ENCODE measurements at regions not wholly inside any gene's neighbourhood (a gene's known extent, or its start where the extent isn't known, plus 50 kb on each side); places are given as distances from the start of the nearest gene placed in this dataset.
A peak's percentile ranks its signal among the peaks of the same experiment; 100 is the strongest.

DNA sequence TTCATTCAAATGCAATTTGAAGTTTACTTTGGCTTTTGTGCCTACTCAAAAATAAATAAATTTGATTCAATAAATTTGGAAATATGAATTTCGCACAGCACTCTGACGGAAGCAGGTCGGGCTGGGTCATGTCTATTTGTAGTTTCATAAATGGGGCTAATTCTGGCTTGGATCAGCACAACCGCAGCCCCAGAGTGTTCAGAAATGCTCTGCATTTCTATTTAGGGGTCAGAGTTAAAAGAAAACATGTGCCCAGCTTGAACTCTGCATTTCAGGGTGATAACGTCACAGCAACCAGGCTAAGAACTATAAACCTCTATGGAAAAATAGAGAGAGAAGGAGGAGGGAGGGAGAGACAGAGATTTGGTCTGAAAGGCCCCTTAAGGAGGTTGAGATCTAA, 480.9 kb upstream of the NOX3 start:
- Histone ChIP-seq H3K27me3 (no peaks in the 10 kb centered on the region), H3K36me3 (no peaks in the 10 kb centered on the region), H3K4me3 (no peak overlapping the region), H3K9me3 (no peaks in the 10 kb centered on the region), H3K4me1 (no peaks in the 10 kb centered on the region), H3K27ac (no peak overlapping the region)
- TF ChIP-seq POLR2A (IDR thresholded peaks at IDR 0.05): no peak
- intact Hi-C loops (cut with DNase I; ENCODE audit: low total_unique reads): no loop called here
- no peak for DNase-seq (ENCODE audit: low spot score in 2 of 2)

DNA sequence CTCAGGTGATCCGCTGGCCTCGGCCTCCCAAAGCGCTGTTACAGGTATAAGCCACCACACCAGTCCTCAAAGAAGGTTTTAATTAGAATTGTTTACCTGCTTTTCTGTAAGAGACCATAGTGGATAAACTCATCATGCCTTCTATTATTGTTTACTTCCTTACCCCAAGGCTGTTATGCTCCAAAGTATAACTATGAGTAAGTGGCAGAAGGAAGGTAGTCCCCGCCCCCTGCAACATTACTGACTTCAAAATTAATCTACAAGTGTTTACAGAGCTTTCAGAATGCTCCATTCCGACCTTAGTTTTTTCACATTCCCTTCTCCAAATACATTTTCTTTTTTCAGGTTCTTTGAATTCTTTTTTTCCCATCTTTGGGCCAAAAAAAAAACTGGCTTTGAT, 480.5 kb upstream of the NOX3 start:
- Histone ChIP-seq H3K4me3 (no peak overlapping the region), H3K36me3 (no peaks in the 10 kb centered on the region), H3K27ac (no peak overlapping the region), H3K9me3 (no peaks in the 10 kb centered on the region), H3K27me3 (no peaks in the 10 kb centered on the region), H3K4me1 (no peaks in the 10 kb centered on the region)
- intact Hi-C loops (cut with DNase I; ENCODE audit: low total_unique reads): no loop called here
- DNase-seq (ENCODE audit: low spot score in 2 of 2): no peak
- TF ChIP-seq POLR2AphosphoS5 (IDR thresholded peaks at IDR 0.05) (no peak), POLR2A (IDR thresholded peaks at IDR 0.05) (no peak)
- TF ChIP-seq, protein P1, sequence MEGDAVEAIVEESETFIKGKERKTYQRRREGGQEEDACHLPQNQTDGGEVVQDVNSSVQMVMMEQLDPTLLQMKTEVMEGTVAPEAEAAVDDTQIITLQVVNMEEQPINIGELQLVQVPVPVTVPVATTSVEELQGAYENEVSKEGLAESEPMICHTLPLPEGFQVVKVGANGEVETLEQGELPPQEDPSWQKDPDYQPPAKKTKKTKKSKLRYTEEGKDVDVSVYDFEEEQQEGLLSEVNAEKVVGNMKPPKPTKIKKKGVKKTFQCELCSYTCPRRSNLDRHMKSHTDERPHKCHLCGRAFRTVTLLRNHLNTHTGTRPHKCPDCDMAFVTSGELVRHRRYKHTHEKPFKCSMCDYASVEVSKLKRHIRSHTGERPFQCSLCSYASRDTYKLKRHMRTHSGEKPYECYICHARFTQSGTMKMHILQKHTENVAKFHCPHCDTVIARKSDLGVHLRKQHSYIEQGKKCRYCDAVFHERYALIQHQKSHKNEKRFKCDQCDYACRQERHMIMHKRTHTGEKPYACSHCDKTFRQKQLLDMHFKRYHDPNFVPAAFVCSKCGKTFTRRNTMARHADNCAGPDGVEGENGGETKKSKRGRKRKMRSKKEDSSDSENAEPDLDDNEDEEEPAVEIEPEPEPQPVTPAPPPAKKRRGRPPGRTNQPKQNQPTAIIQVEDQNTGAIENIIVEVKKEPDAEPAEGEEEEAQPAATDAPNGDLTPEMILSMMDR (IDR thresholded peaks at IDR 0.05): no peak

DNA sequence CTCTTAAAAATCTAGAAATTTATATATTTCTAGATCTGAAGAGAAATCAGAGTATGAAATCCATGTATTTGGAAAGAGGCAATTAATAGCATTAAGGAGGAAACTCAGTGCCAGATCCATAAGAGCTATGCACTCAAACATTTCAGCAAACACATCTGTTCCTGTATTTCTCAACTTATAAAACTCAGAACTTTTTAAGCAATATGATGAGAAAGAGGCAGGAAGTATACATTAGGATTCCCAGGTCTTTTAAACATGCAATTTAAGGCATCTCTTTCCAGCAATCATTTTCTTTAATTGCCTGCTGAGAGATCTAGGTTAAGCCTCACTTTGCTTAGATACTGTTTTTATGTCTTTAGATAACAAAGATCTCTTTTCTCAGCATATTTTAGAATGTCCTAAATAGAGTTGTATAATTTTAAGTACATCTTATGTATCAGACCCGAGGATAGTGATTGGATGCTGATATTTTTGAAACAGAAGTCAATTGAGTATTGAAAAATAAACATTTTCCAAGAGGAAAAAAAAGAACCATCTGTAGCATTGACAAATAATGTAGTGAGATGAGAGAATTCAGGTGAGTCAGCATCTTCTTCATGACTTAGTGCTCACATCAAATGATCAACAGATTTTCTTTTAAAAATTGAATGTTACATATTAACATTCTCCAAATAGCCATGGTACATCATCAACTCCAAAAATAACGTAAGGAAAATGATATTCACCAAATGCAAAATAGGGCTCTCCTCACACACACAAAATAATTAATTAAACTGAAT, 461.4 kb upstream of the NOX3 start:
- TF ChIP-seq, protein P1 (IDR thresholded peaks at IDR 0.05): no peak
- no peak for TF ChIP-seq POLR2AphosphoS5 (IDR thresholded peaks at IDR 0.05)
- TF ChIP-seq POLR2A (IDR thresholded peaks at IDR 0.05): no peak

DNA sequence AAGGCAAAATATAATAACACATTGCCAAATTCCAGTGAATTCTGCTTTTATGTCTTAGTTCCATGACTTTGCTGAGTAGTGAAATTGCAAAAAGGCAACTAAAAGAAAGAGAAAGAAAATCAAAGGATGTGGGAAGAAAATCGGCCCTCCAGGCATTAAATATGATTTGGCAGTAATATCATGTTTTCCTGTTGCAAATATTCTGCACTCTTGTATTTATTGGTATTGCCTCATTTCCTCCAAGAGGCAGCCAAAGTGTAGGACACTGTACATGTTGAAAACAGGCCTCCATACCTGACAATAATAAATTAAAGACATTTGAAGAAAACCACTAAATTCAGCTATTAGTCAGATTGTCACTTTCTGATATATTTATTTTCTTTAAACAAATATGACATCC, 460.0 kb upstream of the NOX3 start:
- Histone ChIP-seq H3K36me3 (no peaks in the 10 kb centered on the region), H3K27ac (peak overlapping the region in 1 of 2 donors; percentile 19), H3K27me3 (no peaks in the 10 kb centered on the region), H3K4me3 (no peak overlapping the region), H3K4me1 (no peaks in the 10 kb centered on the region), H3K9me3 (no peaks in the 10 kb centered on the region)
- TF ChIP-seq POLR2AphosphoS5 (IDR thresholded peaks at IDR 0.05): no peak
- TF ChIP-seq, protein P1 (IDR thresholded peaks at IDR 0.05): no peak
- no peak for TF ChIP-seq POLR2A (IDR thresholded peaks at IDR 0.05)
- DNase-seq (ENCODE audit: low spot score in 2 of 2): no peak
- intact Hi-C loops (cut with DNase I; ENCODE audit: low total_unique reads): no loop called here

More for the DNA sequence above, 461.4 kb upstream of the NOX3 start:
- no peak for DNase-seq (ENCODE audit: low spot score in 2 of 2)
- no peak overlapping the region for H3K4me3 ChIP-seq
- intact Hi-C loops (cut with DNase I; ENCODE audit: low total_unique reads): no loop called here
- no peaks in the 10 kb centered on the region for H3K4me1 ChIP-seq
- H3K36me3 ChIP-seq: no peaks in the 10 kb centered on the region
- no peaks in the 10 kb centered on the region for H3K27me3 ChIP-seq
- H3K9me3 ChIP-seq: no peaks in the 10 kb centered on the region
- H3K27ac ChIP-seq: no peak overlapping the region

DNA sequence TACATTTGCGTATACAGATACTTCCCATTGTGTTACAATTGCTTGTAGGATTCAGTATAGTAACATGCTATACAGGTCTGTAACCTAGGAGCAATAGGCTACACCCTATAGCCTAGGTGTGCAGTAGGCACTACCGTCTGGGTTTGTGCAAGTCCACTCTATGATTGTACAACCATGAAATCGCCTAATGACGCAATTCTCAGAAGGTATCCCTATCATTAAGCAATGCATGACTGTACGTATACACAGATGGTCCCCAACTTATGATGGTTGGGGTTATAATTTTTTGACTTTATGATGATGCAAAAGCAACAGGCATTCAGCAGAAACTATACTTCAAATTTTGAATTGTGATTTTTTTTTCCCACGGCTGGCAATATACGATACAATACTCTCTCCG, 458.2 kb upstream of the NOX3 start:
- Histone ChIP-seq H3K4me1 (no peaks in the 10 kb centered on the region), H3K27ac (no peak overlapping the region), H3K36me3 (no peaks in the 10 kb centered on the region), H3K9me3 (peaks cover 9 to 10% of the 10 kb centered on the region in 2 donors), H3K27me3 (no peaks in the 10 kb centered on the region), H3K4me3 (no peak overlapping the region)
- no peak for TF ChIP-seq POLR2AphosphoS5 (IDR thresholded peaks at IDR 0.05)
- TF ChIP-seq POLR2A (IDR thresholded peaks at IDR 0.05): no peak
- TF ChIP-seq, protein P1 (IDR thresholded peaks at IDR 0.05): no peak
- no peak for DNase-seq (ENCODE audit: low spot score in 2 of 2)
- intact Hi-C loops (cut with DNase I; ENCODE audit: low total_unique reads): no loop called here

Measured in breast epithelium (tissue), 4 donors.